Mammary epithelial cell (primary cell): ENCODE measurements at regions not wholly inside any gene's neighbourhood (a gene's known extent, or its start where the extent isn't known, plus 50 kb on each side); places are given as distances from the start of the nearest gene placed in this dataset.

Experiments used
- CTCF ChIP-seq, 2 donors: IDR thresholded peaks in 1 of 2; conservative IDR thresholded peaks in 1 of 2; 2 replicates each; pipeline ENCODE4 v1.5.1; 2011 to 2012; ENCODE audit warnings: inconsistent platforms in 2 of 2, low read length in 2 of 2, mild to moderate bottlenecking in 2 of 2, control low read depth in 1 of 2, low read depth in 1 of 2; ENCODE audit not compliant: insufficient read depth in 1 of 2; ENCODE audit errors: extremely low read depth in 1 of 2
- EZH2 ChIP-seq: IDR thresholded peaks from 2 replicates; pipeline ENCODE4 v1.6.1; 2012; ENCODE audit warnings: low read length, inconsistent platforms, borderline replicate concordance

- TF ChIP-seq CTCF (conservative IDR thresholded peaks at IDR 0.05 in 1 of 2, IDR thresholded peaks at IDR 0.05 in 1 of 2; ENCODE audit: extremely low read depth in 1 of 2, insufficient read depth in 1 of 2, low read depth in 1 of 2, low read length in 2 of 2) (no peak), EZH2 (no peak)
These were observed 567.5 kb upstream of the CHAC2 start for GRCh38 chr2:53200072-53200471.
